ENCODE measurements at regions not wholly inside any gene's neighbourhood (a gene's known extent, or its start where the extent isn't known, plus 50 kb on each side); places are given as distances from the start of the nearest gene placed in this dataset.

DNA sequence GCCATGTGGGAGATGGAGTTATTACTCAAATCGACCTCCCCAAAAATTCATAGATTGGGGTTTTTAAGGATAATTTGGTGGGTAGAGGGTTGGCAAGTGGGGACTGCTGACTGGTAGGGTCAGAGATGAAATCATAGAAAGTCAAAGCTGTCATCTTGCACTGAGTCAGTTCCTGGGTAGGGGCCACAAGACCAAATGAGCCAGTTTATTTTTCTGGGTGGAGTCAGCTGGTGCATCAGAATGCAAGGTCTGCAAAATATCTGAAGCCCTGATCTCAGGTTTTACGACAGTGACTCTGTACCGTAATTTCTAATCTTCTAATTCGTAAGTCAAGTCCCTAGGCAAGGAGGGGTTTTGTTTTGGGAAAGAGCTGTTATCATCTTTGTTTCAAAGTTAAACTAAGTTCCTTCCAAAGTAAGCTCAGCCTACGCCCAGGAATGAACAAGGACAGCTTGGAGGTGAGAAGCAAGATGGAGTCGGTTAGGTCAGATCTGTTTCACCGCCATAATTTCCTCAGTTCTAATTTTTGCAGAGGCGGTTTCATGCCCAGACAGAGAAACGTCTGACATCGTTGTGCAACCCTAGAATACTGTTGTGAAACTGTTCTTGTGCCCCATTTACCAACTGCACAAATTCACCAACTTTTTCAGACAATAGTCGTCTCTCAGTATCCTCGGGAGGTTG, 104.5 kb upstream of the SFSWAP start (continued):
- TF ChIP-seq, protein P1, sequence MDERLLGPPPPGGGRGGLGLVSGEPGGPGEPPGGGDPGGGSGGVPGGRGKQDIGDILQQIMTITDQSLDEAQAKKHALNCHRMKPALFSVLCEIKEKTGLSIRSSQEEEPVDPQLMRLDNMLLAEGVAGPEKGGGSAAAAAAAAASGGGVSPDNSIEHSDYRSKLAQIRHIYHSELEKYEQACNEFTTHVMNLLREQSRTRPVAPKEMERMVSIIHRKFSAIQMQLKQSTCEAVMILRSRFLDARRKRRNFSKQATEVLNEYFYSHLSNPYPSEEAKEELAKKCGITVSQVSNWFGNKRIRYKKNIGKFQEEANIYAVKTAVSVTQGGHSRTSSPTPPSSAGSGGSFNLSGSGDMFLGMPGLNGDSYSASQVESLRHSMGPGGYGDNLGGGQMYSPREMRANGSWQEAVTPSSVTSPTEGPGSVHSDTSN (CRISPR knock-in tag; IDR thresholded peaks at IDR 0.05; ENCODE audit: low read depth), result no peak
- TF ChIP-seq, protein P1 (tag; conservative IDR thresholded peaks at IDR 0.05; ENCODE audit: low read depth), result peak; percentile 25; the same call in 1 of the 2 replicates
- TF ChIP-seq NFE2L1 (tag; IDR thresholded peaks at IDR 0.05; ENCODE audit: borderline replicate concordance, low read depth) (no peak), ESRRA (IDR thresholded peaks at IDR 0.05; ENCODE audit: borderline replicate concordance, low read depth) (no peak), CBX1 (IDR thresholded peaks at IDR 0.05; ENCODE audit: low read depth) (no peak), GATAD2B (IDR thresholded peaks at IDR 0.05; ENCODE audit: borderline replicate concordance) (no peak), RFX1 (IDR thresholded peaks at IDR 0.05) (no peak), POU5F1 (IDR thresholded peaks at IDR 0.05; ENCODE audit: borderline replicate concordance, low read depth, low read length, partially characterized antibody) (no peak), TARDBP (IDR thresholded peaks at IDR 0.05) (no peak), SP1 (CRISPR knock-in tag; IDR thresholded peaks at IDR 0.05) (no peak), SNIP1 (IDR thresholded peaks at IDR 0.05; ENCODE audit: low read depth) (no peak), TEAD1 (CRISPR knock-in tag; IDR thresholded peaks at IDR 0.05) (peak in 1 of 2 experiments; percentile 87; a peak in 2 of 4 replicates), ZNF217 (CRISPR knock-in tag; IDR thresholded peaks at IDR 0.05) (no peak), HDAC8 (tag; IDR thresholded peaks at IDR 0.05) (peak; percentile 95), RBM34 (IDR thresholded peaks at IDR 0.05; ENCODE audit: borderline replicate concordance, insufficient read depth, low read length) (no peak), NCOA2 (IDR thresholded peaks at IDR 0.05; ENCODE audit: partially characterized antibody in 2 of 2) (no peak), SMAD3 (CRISPR knock-in tag; conservative IDR thresholded peaks at IDR 0.05) (peak; percentile 91), ADNP (tag; IDR thresholded peaks at IDR 0.05) (no peak), E2F3 (CRISPR knock-in tag; IDR thresholded peaks at IDR 0.05) (peak; percentile 79; the same call in 1 of the 2 replicates), ZNF584 (CRISPR knock-in tag; IDR thresholded peaks at IDR 0.05; ENCODE audit: low read depth) (peak; percentile 98)
- TF ChIP-seq, protein P2, sequence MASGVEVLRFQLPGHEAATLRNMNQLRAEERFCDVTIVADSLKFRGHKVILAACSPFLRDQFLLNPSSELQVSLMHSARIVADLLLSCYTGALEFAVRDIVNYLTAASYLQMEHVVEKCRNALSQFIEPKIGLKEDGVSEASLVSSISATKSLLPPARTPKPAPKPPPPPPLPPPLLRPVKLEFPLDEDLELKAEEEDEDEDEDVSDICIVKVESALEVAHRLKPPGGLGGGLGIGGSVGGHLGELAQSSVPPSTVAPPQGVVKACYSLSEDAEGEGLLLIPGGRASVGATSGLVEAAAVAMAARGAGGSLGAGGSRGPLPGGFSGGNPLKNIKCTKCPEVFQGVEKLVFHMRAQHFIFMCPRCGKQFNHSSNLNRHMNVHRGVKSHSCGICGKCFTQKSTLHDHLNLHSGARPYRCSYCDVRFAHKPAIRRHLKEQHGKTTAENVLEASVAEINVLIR (CRISPR knock-in tag; IDR thresholded peaks at IDR 0.05), result peak; percentile 73
- TF ChIP-seq, protein P3, sequence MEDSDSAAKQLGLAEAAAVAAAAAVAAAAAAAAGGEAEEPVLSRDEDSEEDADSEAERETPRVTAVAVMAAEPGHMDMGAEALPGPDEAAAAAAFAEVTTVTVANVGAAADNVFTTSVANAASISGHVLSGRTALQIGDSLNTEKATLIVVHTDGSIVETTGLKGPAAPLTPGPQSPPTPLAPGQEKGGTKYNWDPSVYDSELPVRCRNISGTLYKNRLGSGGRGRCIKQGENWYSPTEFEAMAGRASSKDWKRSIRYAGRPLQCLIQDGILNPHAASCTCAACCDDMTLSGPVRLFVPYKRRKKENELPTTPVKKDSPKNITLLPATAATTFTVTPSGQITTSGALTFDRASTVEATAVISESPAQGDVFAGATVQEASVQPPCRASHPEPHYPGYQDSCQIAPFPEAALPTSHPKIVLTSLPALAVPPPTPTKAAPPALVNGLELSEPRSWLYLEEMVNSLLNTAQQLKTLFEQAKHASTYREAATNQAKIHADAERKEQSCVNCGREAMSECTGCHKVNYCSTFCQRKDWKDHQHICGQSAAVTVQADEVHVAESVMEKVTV (CRISPR knock-in tag; IDR thresholded peaks at IDR 0.05), result no peak
- TF ChIP-seq, protein P4, sequence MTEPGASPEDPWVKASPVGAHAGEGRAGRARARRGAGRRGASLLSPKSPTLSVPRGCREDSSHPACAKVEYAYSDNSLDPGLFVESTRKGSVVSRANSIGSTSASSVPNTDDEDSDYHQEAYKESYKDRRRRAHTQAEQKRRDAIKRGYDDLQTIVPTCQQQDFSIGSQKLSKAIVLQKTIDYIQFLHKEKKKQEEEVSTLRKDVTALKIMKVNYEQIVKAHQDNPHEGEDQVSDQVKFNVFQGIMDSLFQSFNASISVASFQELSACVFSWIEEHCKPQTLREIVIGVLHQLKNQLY (CRISPR knock-in tag; conservative IDR thresholded peaks at IDR 0.05), result no peak
